ENCODE measurements at regions not wholly inside any gene's neighbourhood (a gene's known extent, or its start where the extent isn't known, plus 50 kb on each side); places are given as distances from the start of the nearest gene placed in this dataset.

GRCh38 chr3:106512846-106513245 lies 644.0 kb upstream of the CBLB start:
- Histone ChIP-seq H3K36me3 (replicated peaks; ENCODE audit: insufficient read depth, low read depth) (no peaks in the 10 kb centered on the region), H2AFZ (no peak overlapping the region), H3K4me2 (no peak overlapping the region), H4K20me1 (ENCODE audit: insufficient read depth, poor library complexity, severe bottlenecking) (no peaks in the 10 kb centered on the region), H3K4me3 (no peak overlapping the region), H3K9me3 (ENCODE audit: low read depth) (no peaks in the 10 kb centered on the region), H3K79me2 (no peaks in the 10 kb centered on the region), H3K4me1 (ENCODE audit: insufficient read depth) (no peaks in the 10 kb centered on the region), H3K27me3 (no peaks in the 10 kb centered on the region), H3K9me2 (replicated peaks; ENCODE audit: insufficient read depth) (no peaks in the 10 kb centered on the region), H3K27ac (no peak overlapping the region)
- TF ChIP-seq EZH2phosphoT487 (IDR thresholded peaks at IDR 0.05; ENCODE audit: low read depth, severe bottlenecking, unreplicated experiment) (no peak), CTCF (IDR thresholded peaks at IDR 0.05; ENCODE audit: poor library complexity) (no peak), EZH2 (IDR thresholded peaks at IDR 0.05; ENCODE audit: borderline replicate concordance) (no peak)
- WGBS (ENCODE audit: low lambda C conversion rate, missing lambda C conversion rate), result 100% methylated on average over 1 of the region's 1 CpG
- DNase-seq (ENCODE audit: low spot score), result no peak

- no peak for DNase-seq (ENCODE audit: low spot score)
- no peak overlapping the region for H3K4me2 ChIP-seq
- no peaks in the 10 kb centered on the region for H3K36me3 ChIP-seq (replicated peaks; ENCODE audit: insufficient read depth, low read depth)
- no peaks in the 10 kb centered on the region for H3K9me3 ChIP-seq (ENCODE audit: low read depth)
- over 99% methylated on average over 4 of the region's 4 CpGs for WGBS (ENCODE audit: low lambda C conversion rate, missing lambda C conversion rate)
- H3K27me3 ChIP-seq, result no peaks in the 10 kb centered on the region
- no peaks in the 10 kb centered on the region for H3K4me1 ChIP-seq (ENCODE audit: insufficient read depth)
- H3K9me2 ChIP-seq (replicated peaks; ENCODE audit: insufficient read depth), result no peaks in the 10 kb centered on the region
- H3K27ac ChIP-seq, result no peak overlapping the region
- H3K4me3 ChIP-seq, result no peak overlapping the region
- no peak for TF ChIP-seq CTCF (IDR thresholded peaks at IDR 0.05; ENCODE audit: poor library complexity)
- no peak for TF ChIP-seq EZH2phosphoT487 (IDR thresholded peaks at IDR 0.05; ENCODE audit: low read depth, severe bottlenecking, unreplicated experiment)
- TF ChIP-seq EZH2 (IDR thresholded peaks at IDR 0.05; ENCODE audit: borderline replicate concordance), result no peak
- no peak overlapping the region for H2AFZ ChIP-seq
- no peaks in the 10 kb centered on the region for H3K79me2 ChIP-seq
- H4K20me1 ChIP-seq (ENCODE audit: insufficient read depth, poor library complexity, severe bottlenecking), result no peaks in the 10 kb centered on the region
Measured at GRCh38 chr3:106514431-106514830, 645.6 kb upstream of the CBLB start.

DNA sequence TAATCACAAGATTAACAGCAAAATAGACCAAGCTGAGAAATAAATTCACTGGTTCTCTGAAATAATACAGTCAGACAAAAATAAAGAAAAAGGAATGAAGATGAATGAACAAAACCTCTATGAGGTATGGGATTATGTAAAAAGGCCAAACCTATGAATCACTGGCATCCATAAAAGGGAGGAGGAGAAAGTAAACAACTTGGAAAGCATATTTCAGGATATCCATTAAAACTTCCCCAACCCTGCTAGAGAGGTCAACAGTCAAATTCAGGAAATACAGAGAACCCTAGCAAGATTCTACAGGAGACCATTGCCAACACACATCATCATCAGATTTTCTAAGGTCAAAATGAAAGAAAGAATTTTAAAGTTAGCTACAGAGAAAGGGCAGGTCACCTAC lies 649.7 kb upstream of the CBLB start:
- Histone ChIP-seq H4K20me1 (ENCODE audit: insufficient read depth, poor library complexity, severe bottlenecking) (no peaks in the 10 kb centered on the region), H3K4me1 (ENCODE audit: insufficient read depth) (no peaks in the 10 kb centered on the region), H3K27me3 (no peaks in the 10 kb centered on the region), H2AFZ (no peak overlapping the region), H3K9me3 (ENCODE audit: low read depth) (no peaks in the 10 kb centered on the region), H3K27ac (no peak overlapping the region), H3K4me2 (no peak overlapping the region), H3K36me3 (replicated peaks; ENCODE audit: insufficient read depth, low read depth) (no peaks in the 10 kb centered on the region), H3K79me2 (no peaks in the 10 kb centered on the region), H3K9me2 (replicated peaks; ENCODE audit: insufficient read depth) (no peaks in the 10 kb centered on the region), H3K4me3 (no peak overlapping the region)
- no peak for DNase-seq (ENCODE audit: low spot score)
- TF ChIP-seq CTCF (IDR thresholded peaks at IDR 0.05; ENCODE audit: poor library complexity) (no peak), EZH2phosphoT487 (IDR thresholded peaks at IDR 0.05; ENCODE audit: low read depth, severe bottlenecking, unreplicated experiment) (no peak), EZH2 (IDR thresholded peaks at IDR 0.05; ENCODE audit: borderline replicate concordance) (no peak)

GRCh38 chr3:106522397-106522796 lies 653.6 kb upstream of the CBLB start:
- no peaks in the 10 kb centered on the region for H3K4me1 ChIP-seq (ENCODE audit: insufficient read depth)
- H3K9me3 ChIP-seq (ENCODE audit: low read depth), result no peaks in the 10 kb centered on the region
- H4K20me1 ChIP-seq (ENCODE audit: insufficient read depth, poor library complexity, severe bottlenecking), result no peaks in the 10 kb centered on the region
- H3K27me3 ChIP-seq, result no peaks in the 10 kb centered on the region
- H3K4me3 ChIP-seq, result no peak overlapping the region
- no peaks in the 10 kb centered on the region for H3K79me2 ChIP-seq
- H3K9me2 ChIP-seq (replicated peaks; ENCODE audit: insufficient read depth), result no peaks in the 10 kb centered on the region
- TF ChIP-seq EZH2 (IDR thresholded peaks at IDR 0.05; ENCODE audit: borderline replicate concordance) (no peak), CTCF (IDR thresholded peaks at IDR 0.05; ENCODE audit: poor library complexity) (no peak), EZH2phosphoT487 (IDR thresholded peaks at IDR 0.05; ENCODE audit: low read depth, severe bottlenecking, unreplicated experiment) (no peak)
- no peak overlapping the region for H3K27ac ChIP-seq
- peak overlapping the region; percentile 19 for H2AFZ ChIP-seq
- H3K36me3 ChIP-seq (replicated peaks; ENCODE audit: insufficient read depth, low read depth), result no peaks in the 10 kb centered on the region
- WGBS (ENCODE audit: low lambda C conversion rate, missing lambda C conversion rate), result 77% methylated on average over 4 of the region's 4 CpGs
- peak; percentile 19 for DNase-seq (ENCODE audit: low spot score)
- H3K4me2 ChIP-seq, result no peak overlapping the region
